ENCODE measurements at regions not wholly inside any gene's neighbourhood (a gene's known extent, or its start where the extent isn't known, plus 50 kb on each side); places are given as distances from the start of the nearest gene placed in this dataset.

DNA sequence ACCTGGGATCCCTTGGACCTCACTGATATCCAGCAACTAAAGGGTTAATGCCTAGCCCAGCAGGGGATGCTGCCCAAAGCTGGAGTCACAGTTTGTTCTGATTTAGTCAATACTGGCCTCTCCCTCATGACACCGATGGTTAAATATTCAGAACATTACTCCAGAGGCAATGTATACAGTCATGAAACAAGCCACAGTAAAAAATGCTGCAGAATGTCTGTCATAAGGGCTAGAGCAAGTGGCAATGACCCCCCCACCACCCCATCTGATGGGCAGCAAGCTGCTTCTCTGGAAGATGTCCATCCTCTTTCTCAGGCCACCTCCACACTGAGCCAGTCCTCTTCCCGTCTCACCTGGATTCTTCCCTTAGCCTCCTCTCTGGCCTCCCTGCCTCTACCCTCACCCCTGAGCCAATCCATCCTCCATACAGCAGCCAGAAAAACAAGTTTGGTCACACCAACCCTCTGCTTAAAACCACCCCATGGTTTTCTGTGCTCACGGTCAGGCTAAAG is 99.0 kb upstream of the KCNG1 start:
- DNase-seq: no peak

DNA sequence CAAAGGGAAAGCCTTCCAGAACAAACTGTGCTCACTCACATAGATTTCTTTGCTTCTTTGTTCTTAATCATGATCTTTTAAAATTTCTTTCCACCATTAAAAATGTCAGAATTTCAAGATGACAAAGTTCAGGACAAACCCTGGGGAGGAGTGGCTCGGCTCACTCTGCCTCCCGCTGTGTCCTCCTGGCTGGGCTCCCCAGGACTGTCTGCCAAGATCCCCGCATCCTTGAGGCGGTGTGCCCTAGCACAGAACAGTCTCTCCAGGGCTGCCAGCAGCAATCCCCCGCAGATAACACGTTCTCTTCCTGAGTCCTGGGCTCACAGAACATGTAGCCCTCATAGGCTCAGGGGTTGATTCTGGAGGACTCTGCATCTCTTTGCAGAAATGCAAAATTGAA is 98.4 kb upstream of the KCNG1 start:
- DNase-seq: no peak

DNA sequence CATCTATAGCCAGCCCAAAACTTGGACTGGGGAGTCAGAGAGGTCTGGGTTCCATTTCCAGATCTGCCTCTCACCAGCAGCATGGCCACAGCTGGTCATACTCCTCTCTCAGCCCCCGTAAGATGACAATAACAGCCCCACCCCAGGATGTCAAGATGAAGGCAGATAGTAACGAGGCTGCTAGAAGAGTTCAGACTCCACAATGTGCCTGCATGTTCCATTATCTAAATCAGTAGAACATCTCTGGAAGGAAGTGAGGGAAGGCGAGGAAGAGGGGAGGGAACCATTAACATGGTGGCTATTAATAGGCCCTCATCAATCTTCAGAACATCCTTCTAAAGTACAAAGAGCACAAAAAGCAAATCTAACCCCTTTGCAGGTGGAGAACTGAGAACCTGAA is 98.0 kb upstream of the KCNG1 start:
- DNase-seq: no peak

DNA sequence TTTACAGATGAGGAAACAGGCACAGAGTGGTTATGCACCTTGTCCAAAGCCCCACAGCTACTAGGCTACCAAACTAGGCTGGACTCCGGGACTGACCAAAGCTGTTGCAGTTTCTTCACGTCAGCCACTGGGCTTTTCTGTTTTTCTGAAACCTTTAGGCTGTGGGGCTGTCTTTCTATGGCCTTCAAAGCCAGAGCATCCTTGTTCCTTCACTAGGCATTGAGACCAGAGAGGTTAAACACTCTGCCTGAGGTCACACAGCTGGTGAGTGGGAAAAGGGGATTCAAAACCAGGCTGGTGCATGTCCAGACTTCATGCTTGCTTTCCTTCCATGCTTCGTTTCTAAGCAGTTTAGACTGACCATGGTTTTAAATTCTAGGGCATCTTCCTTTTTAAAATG is 97.5 kb upstream of the KCNG1 start:
- DNase-seq: no peak

DNA sequence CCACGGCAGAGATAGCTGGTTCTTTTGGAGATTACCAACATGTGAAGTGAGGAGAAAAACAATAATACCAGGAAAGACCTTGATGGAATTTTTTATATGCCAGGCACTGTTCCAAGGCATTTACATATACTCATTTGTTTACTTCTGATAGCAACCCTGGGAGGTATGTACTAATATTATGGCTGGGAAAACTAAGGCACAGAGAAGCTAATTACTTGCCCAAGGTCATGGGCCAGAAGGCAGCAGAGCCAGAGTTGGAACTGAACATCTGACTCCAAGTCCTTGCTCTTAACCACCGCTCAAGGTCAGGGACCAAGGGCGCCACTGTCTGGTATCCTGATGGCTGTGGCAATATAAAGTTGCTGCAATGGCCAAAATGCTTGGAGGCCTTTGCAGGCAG is 97.0 kb upstream of the KCNG1 start:
- DNase-seq: no peak

DNA sequence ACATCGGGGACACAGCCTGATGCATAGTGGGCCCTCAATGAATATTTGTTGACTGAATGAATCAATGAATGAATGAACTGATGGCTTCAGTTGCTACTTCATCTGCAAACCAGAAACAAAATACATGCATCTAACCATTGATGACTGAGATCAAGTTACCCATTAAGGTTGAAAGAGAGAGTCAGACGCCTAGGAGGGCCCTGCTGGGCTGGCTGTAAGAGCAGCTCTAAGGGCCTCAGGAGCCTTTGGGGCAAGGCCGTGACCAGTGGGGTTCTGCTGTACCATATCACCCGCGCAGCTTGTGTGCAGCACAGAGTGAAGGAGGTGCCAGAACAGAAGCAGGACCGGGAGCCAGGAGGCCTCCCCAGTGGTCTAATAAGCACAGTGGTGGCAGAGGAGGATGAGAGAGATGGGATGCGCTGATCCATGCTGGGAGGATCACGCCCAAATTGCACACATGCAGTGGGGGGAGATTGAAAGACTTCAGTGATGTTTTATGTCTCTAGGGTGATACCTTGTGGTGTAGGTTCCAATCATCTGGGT is 96.1 kb upstream of the KCNG1 start:
- DNase-seq: no peak

DNA sequence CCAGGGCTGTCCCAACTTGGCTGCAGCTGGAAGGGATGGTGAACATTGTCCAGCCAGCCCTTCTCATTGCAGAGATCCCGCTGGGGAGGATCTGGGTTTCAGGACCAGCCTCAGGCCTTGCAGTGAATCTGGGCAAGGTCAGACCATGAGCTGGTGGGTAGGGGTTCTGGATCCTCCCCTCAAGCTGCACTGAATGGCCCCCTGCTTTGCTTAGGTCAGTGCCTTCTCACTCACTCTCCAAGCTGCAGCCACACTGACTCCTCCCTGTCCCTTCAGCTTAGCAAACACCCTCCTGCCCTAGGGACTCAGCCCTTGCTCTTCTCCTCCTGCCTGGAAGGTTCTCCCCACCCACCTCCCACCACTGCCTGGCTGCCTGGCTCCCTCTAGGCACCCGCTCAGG is 95.3 kb upstream of the KCNG1 start:
- DNase-seq: no peak

DNA sequence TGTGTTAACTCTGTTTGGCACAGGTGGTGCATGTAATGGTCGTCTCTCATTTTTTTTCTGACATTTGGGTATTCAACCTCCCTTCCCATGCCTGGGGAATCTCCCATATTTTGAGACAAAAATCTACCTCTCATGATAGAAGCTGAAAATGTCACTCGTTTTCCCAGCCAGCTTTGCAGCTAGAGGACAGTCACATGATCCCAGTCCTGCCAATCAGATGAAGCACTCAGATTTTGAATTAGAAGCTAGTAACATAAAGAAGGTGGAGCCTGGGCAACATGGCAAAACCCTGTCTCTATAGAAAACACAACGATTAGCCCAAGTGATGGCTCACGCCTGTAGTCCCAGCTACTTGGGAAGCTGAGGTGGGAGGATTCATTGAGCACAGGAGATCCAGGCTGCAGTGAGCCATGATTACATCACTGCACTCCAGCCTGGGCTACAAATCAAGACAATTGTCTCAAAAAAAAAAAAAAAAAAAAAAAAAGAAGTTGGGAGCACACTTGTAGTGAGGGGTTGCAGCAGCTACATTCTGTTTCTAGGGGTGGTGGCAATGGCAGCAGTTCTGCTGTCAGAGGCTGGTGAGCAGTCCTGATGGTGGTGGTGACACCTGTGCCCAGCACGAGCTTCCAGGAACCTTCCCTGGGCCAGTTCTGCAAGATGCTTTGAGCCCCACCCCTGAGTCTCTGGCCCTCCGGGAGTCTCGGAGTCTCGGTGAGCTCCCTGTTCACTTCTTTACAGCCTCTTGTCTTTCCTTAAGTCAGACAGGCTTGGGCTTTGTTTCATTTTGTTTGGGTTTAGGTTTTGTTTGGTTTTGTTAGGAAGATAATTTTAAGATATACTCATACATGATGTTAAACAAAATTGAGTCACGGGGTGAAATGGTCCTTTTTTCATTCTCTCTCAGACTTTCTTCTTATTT is 94.1 kb upstream of the KCNG1 start:
- no peak for DNase-seq

DNA sequence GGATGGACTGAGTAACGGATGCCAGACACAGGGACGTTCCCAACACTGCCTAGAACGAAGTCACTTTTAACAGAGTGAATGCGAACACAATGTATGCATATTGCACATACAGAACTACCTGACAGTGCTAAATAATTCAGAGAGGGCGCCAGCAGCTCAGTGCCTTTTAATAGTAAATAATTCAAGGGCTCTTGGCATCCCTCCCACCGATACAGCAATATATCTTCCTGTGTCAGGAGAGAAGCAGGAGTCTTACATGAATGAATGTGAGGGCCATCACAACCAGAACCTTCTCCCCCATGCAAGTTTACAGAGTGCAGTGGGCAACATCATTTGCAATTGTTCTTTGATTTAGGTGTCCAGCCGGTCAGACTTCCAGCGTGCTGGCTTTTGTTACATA is 88.4 kb upstream of the KCNG1 start:
- no peak for DNase-seq

DNA sequence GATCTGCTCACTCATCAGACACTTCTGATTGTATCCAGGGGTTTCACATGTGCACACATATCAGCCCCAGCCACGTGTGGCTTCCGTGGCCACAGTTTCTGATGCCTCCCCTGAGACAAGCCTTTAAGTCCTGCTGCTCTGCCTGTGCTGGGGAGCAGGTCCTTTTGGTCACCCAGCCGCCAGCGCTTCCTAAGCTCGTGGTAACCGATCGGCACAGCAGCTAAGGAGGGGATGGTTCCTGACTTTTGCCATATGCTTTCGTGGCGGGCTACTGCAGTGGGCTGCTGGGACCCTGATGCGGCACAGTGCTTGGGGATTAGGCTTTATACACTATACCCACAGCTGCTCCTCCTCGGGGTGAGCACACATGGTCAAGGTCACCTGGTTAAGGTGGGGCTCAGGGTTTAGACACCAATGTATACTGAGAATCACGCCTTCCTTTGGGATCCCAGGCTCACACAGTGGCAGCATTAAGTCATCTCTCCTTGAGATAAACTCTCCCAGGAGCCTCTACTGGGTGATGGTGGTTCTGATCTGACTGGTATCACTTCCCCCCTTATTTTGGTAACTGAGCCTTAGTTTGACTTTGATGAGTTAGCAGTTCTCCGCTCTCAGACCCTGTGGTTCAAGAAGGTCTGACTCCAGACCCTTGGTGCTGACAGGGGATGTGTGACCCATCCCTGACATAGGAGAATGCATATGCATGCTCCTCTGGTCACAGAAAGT is 85.9 kb upstream of the KCNG1 start:
- no peak for DNase-seq

DNA sequence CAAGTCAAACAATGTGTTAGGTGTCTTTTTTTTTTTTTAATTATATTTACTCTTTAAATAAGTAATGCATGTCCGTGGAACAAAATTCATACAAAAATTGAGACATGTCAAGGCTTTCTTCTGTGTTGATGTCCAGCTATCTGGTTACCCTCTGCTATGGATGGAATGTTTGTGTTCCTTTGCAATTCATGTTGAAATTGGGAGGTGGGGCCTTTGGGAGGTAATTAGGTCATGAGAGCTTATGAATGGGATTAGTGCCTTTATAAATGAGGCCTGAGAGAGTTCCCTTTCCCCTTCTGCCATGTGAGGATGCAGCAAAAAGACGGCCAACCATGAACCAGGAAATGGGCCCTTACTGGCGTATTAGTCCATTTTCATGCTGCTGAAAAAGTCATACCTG is 83.1 kb upstream of the KCNG1 start:
- DNase-seq: no peak

DNA sequence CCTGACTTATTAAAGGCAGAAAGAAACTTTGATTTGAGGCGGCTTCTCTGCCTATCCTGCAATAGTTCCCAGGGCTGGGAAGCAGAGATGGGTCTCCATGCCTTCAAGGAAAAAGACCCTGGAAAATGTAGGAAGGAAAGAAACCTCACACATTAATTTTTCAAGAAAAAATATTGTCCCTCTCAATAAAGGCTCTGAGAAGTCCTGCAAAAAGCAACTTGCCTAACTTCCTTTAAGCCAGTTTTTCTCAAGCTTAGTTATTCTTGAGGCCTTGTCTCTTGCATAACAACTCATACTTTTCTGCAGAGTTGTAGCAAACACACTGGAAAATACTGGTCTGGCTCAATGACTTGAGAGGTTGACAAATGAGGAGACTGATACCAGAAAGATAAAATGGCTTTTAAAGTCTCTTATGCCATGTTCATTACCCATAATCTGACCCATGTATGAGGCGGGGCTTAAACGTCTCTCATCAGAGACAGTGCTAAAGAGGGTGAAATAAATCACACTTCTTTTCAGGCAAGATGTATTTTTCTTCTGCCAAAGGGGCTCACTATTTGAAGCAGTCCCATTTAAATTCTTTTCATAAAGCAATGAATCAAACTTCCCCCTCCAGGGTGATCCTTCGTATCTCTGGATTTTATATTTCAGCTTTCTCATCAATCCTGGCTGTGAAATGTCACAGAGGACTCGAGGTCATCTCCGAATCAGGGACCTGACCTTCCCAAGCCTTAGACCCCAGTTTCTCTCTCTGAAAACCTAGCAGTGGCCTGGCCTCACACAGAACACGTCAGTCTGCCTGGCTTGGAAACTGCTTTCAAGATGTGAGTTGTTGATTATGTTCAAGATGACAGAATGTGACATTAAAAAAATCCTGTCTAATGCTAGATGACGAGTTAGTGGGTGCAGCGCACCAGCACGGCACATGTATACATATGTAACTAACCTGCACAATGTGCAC is 82.3 kb upstream of the KCNG1 start:
- DNase-seq: no peak

DNA sequence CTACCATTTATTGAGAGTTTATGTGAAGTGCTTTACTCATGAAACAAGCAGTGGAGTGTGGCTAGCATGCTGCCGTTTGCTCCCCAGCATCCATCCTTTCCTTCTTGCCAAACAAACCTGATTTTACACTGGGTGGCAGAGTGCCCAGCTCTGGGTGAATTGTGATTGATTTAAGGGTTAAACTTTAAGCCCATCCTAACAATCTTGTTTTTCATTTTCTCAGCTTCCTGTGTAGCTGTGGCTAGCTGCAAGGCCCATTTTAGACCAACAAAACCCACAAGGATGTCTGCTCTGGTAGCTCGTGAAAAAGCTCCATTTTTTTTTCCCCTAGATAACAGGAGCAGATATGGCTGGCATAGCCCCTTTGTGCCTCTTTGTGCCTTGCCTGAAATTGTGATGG is 77.7 kb upstream of the KCNG1 start:
- no peak for DNase-seq

DNA sequence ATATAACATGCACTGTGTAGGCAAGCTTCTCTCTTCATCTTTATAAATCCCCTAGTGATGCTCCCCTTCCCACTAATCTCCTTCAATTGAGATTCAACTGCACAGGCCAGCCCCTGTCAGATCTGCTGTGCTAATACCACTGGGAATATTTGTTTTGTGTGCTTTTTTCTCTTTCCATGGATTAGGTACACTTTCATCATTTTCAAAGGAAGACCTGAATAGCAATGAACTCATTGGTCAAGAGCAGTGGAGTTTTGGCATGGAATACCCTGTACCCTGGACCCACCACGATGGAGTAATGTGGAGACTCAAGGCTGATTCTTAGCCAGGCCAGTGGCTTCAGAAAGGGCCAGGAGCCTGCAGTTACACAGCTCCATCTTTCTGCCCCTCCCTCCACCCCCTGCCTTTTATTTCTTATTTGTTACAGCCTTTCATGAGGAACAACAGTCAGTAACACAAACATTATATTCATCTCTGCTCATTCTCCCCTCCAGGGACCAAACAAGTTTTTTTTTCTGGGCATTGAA is 75.4 kb upstream of the KCNG1 start:
- DNase-seq: no peak

DNA sequence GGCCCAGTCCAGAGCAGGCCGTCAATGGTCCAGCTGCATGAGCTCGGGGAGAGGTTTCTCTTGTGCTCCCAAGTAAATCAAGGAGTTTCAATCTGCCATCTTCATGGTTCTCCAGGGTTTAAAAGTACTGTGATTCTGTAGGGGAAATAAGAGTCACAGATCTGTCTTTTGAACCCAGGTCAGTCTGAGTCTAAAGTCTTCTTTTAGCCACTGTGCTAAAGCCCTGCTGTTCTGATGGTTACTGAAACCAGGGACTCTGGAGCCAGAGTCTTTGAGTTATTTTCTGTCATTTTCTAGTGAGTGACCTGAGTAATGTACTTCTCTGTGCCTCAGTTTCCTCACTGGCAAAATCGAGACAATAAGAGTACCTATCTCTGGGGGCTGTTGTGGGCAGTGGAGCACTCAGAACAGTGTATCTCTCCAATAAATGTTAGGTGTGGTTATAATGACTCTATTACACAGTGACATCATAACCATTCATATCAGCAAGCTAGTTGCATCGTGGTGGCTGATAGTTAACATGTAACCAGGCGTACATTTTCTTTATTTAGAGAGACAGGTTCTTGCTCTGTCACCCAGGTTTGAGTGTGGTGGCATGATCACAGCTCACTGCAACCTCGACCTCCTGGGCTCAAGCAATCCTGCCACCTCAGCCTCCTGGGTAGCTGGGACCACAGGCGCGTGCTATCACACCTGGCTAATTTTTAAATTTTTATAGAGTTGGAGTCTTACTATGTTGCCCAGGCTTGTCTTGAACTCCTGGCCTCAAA is 74.6 kb upstream of the KCNG1 start:
- DNase-seq: no peak

DNA sequence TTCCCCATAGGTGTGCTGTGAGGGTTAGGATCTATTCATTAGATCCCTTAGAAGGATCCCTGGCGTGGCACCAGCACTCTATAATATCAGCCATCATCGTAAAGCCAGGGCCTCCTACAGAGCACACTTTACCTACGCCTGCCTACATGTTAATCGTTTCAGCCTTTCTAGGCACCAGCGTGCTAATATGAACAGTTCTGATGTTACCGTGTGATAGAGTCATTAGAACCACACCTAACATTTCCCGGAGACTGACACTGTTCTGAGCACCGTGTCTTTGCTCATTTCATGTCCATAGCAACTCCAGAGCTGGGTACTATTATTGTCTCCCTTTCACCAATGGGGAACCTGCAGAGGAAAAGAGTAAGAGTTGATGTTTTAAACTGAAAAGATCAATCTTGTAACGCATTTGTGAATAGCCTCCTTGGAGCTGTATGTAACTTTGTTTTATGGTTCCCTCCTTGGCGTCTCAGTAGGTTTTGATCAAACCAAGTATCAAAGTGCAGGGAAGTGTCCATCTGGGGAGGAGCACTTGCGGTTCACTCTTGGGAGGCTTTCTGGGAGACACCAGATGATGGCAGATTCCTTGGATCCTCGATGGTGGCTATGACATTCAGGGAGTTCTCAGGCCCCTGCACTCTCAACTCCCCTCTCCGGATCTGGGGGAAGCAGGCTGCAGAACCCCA is 73.8 kb upstream of the KCNG1 start:
- no peak for DNase-seq

DNA sequence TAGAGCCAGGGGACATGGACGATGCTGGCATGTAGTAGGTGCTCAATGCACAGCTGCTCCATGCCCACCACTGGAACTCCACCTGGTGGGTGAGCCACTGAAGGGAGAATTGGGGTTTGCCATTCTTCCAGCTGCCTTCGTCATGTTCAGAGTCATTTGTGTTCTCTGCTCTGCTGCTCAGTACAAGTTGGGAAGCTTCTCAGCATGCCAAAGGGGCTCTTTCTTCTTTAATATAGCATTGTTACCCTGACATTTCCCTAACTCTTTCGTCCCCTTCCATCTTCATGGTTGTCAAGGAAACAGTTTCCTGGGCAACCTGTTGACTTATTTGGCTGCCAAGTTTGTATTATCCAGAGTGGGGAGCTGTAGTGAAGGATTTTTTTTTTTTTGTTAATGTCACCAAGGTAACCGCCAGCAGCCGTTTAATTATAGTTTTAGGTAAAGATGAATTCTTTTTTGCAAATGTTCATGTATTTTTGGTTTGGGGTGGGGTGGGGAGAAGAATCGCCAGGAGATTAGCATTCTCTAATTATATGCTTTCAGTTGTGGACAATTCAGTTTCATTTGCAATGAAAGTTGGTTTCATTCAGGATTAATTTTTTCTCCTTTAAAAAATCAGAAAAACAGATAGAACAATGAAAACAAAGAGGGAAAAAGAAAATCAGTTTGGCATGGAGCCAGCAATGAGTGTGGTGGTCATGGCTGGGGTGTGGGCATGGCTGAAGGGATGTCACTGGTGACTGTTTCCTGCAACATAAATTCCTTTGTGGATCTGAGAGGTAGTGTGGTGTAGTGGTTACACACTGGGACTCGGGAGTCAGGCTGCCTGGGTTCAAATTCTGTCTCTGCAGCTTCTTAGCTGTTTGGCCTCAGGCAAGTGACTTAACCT is 73.0 kb upstream of the KCNG1 start:
- no peak for DNase-seq

DNA sequence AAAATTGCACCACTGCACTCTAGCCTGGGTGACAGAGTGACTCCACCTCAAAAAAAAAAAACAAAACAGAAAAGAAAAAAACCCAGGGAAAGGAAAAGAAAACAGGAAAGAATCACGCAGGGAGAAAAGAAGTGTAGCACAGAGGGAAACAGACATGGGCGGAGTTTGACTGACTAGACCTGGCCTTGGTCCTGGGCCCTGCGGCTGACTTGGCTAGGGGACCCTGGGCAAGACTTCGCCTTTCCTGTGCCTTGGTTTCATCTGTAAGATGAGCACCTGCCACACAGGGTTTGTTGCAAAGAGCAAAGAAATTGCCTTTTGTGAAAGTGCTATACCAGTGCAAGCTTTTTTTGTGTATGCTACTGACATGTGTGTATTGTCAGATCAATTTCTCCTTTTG is 71.3 kb upstream of the KCNG1 start:
- DNase-seq: no peak

DNA sequence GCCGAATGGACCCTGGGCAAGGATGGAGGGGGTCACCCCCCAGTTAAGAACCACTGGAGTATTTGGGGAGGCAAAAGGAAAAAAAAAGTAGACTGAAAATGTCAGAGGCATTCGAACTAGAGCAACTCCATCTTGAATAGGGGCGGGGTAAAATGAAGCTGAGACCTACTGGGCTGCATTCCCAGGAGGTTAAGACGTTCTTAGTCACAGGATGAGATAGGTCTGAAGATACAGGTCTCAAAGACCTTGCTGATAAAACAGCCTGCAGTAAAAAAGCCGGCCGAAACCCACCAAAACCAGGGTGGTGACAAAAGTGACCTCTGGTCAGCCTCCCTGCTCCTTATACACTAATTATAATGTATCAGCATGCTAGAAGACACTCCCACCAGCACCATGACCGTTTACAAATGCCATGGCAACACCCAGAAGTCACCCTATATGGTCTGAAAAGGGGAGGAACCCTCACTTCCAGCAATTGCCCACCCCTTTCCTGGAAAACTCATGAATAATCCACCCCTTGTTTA is 70.4 kb upstream of the KCNG1 start:
- DNase-seq: no peak

DNA sequence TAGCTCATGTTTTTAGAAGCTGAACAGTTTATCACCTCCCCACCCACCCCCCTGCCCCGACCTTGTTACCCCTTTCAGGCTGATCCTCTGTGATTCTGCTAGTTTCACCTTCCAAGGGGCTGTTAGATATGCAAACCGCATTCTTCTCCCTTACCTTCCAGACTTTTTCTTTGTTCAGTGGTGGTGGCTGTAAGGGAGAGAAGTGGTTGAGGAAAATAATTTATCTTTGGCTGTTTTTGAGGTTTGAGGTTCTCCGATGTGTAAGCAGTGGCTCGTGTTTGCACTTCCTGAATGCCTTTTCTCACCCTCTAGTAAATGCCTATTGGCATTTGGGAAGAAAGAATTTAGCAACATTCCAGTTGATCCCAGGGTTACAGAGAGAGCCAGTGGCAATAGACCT is 69.4 kb upstream of the KCNG1 start:
- DNase-seq: no peak
